ENCODE measurements at regions not wholly inside any gene's neighbourhood (a gene's known extent, or its start where the extent isn't known, plus 50 kb on each side); places are given as distances from the start of the nearest gene placed in this dataset.

DNA sequence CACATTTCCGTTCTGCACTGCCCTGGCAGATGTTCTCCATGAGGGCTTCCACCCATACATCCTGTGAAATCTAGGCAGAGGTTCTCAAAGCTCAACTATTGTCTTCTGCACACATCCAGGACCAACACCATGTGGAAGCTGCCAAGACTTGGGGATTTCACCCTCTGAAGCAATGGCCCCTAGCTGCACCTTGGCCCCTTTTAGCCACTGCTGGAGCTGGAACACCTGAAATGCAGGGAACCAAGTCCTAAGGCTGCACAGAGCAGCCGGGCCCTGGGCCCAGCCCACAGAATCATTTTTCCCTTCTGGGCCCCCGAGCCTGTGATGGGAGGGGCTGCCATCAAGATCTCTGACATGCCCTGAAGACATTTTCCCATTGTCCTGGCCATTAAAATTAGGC, 228.7 kb downstream of the ANXA1 start:
- no peaks in the 10 kb centered on the region for H3K27me3 ChIP-seq
- 61 to 68% (median 65%) methylated on average over 3 of the region's 3 CpGs for WGBS, 5 donors
- peaks cover 0 to 9% (median 0%) of the 10 kb centered on the region in 4 donors for H3K9me3 ChIP-seq
- H3K4me1 ChIP-seq = no peaks in the 10 kb centered on the region
- TF ChIP-seq CTCF (IDR thresholded peaks at IDR 0.05) = no peak
- TF ChIP-seq POLR2AphosphoS5 (IDR thresholded peaks at IDR 0.05) = no peak
- no peak for TF ChIP-seq POLR2A (IDR thresholded peaks at IDR 0.05)
- no peak for TF ChIP-seq EP300 (IDR thresholded peaks at IDR 0.05)
- H3K4me3 ChIP-seq = no peak overlapping the region
- no peak for DNase-seq
- no peak overlapping the region for H3K27ac ChIP-seq
- intact Hi-C loops (cut with DNase I; ENCODE audit: low total_unique reads) = no loop called here
- no peaks in the 10 kb centered on the region for H3K36me3 ChIP-seq

GRCh38 chr9:73402081-73403028, 250.7 kb downstream of the ANXA1 start:
- Histone ChIP-seq H3K9me3 (peaks cover 0 to 17% (median 11%) of the 10 kb centered on the region in 4 donors), H3K4me3 (no peak overlapping the region), H3K4me1 (no peaks in the 10 kb centered on the region), H3K27me3 (no peaks in the 10 kb centered on the region), H3K36me3 (no peaks in the 10 kb centered on the region), H3K27ac (no peak overlapping the region)
- 86 to 94% (median 90%) methylated on average over 4 of the region's 4 CpGs for whole genome bisulfite sequencing, 5 donors
- DNase-seq = no peak
- TF ChIP-seq EP300 (IDR thresholded peaks at IDR 0.05) (no peak), POLR2A (IDR thresholded peaks at IDR 0.05) (no peak), CTCF (IDR thresholded peaks at IDR 0.05) (no peak), POLR2AphosphoS5 (IDR thresholded peaks at IDR 0.05) (no peak)
- intact Hi-C loops (cut with DNase I; ENCODE audit: low total_unique reads) = no loop called here

GRCh38 chr9:73411494-73411893, 259.8 kb downstream of the ANXA1 start:
- Histone ChIP-seq H3K27ac (no peak overlapping the region), H3K9me3 (no peaks in the 10 kb centered on the region), H3K4me1 (no peaks in the 10 kb centered on the region), H3K4me3 (no peak overlapping the region), H3K27me3 (no peaks in the 10 kb centered on the region), H3K36me3 (no peaks in the 10 kb centered on the region)
- intact Hi-C loops (cut with DNase I; ENCODE audit: low total_unique reads) = no loop called here
- no peak for TF ChIP-seq POLR2AphosphoS5 (IDR thresholded peaks at IDR 0.05)
- TF ChIP-seq POLR2A (IDR thresholded peaks at IDR 0.05) = no peak
- no peak for TF ChIP-seq CTCF (IDR thresholded peaks at IDR 0.05)
- TF ChIP-seq EP300 (IDR thresholded peaks at IDR 0.05) = no peak
- 25 to 57% (median 35%) methylated on average over 2 of the region's 2 CpGs for WGBS, 5 donors
- no peak for DNase-seq

DNA sequence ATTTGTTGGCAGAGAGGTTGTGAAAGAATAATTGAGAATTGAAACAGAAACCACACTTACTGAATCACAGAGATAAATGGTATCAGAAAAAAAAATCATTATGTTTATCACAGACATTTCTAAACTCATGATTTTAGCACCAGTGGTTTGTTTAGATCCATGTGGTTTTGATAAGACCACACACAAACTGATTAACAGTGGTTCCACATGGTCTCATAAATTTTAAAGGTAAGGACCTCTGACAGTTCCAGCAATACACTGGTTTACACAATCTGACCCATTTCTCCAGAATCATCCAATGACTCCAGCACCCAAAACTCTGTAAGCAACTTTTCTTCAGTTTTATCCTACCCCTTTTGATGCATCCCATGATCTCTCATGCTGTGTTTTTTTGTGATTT, 261.2 kb downstream of the ANXA1 start:
- intact Hi-C loops (cut with DNase I; ENCODE audit: low total_unique reads) = no loop called here
- no peak for TF ChIP-seq POLR2A (IDR thresholded peaks at IDR 0.05)
- TF ChIP-seq CTCF (IDR thresholded peaks at IDR 0.05) = no peak
- TF ChIP-seq POLR2AphosphoS5 (IDR thresholded peaks at IDR 0.05) = no peak
- TF ChIP-seq EP300 (IDR thresholded peaks at IDR 0.05) = no peak
- no peaks in the 10 kb centered on the region for H3K36me3 ChIP-seq
- no peaks in the 10 kb centered on the region for H3K4me1 ChIP-seq
- H3K9me3 ChIP-seq = no peaks in the 10 kb centered on the region
- no peak overlapping the region for H3K27ac ChIP-seq
- no peak for DNase-seq
- no peak overlapping the region for H3K4me3 ChIP-seq
- H3K27me3 ChIP-seq = no peaks in the 10 kb centered on the region

All from stomach (tissue), 8 donors.